Upper lobe of left lung (tissue), 6 donors: ENCODE measurements at regions not wholly inside any gene's neighbourhood (a gene's known extent, or its start where the extent isn't known, plus 50 kb on each side); places are given as distances from the start of the nearest gene placed in this dataset.

Experiments used
- ATAC-seq, 2 donors: fragments of 200-7000 bp; cut with Tn5 transposase; one replicate each; pipeline ENCODE4 v1.9.1; 2022; ENCODE audit warnings: mild to moderate bottlenecking in 2 of 2, moderate library complexity in 2 of 2; ENCODE audit not compliant: low FRiP score in 2 of 2
- DNase-seq, 2 donors: peaks; one replicate each; pipeline ENCODE4 v3.0.0-alpha.2; 2019 to 2020
- H3K27ac ChIP-seq, 4 donors: fragments of 200-600 bp; sonication (generic); one replicate each; pipeline ENCODE4 v1.5.1; 2016 to 2019
- H3K27me3 ChIP-seq, 4 donors: fragments of 200-600 bp; sonication (generic); one replicate each; pipeline ENCODE4 v1.5.1; 2017 to 2019
- H3K36me3 ChIP-seq, 4 donors: fragments of 200-600 bp; sonication (generic); one replicate each; pipeline ENCODE4 v1.5.1; 2016 to 2019
- H3K4me1 ChIP-seq, 4 donors: fragments of 200-600 bp; sonication (generic); one replicate each; pipeline ENCODE4 v1.5.1; 2018 to 2019
- H3K4me3 ChIP-seq, 4 donors: fragments of 200-600 bp; sonication (generic); one replicate each; pipeline ENCODE4 v1.5.1; 2017 to 2019; ENCODE audit warnings: mild to moderate bottlenecking in 2 of 4, moderate library complexity in 1 of 4
- H3K9me3 ChIP-seq, 4 donors: fragments of 200-600 bp; sonication (generic); one replicate each; pipeline ENCODE4 v1.5.1; 2018 to 2019
- CTCF ChIP-seq, 6 experiments: fragments of 450-650 bp in 4 of 6; fragments of 200-600 bp in 2 of 6; sonication (generic) in 2 of 6; IDR thresholded peaks; one replicate each; pipeline ENCODE4 v1.5.1; 2016 to 2019; ENCODE audit warnings: antibody characterized with exemption in 6 of 6
- EP300 ChIP-seq, 4 donors: sonication (generic); formaldehyde crosslinking; IDR thresholded peaks; one replicate each; pipeline ENCODE4 v1.5.1; 2017; ENCODE audit warnings: antibody characterized with exemption in 4 of 4, control low read depth in 2 of 4
- POLR2A ChIP-seq, 4 donors: fragments of 450-650 bp; IDR thresholded peaks; one replicate each; pipeline ENCODE4 v1.5.1; 2016 to 2017; ENCODE audit warnings: antibody characterized with exemption in 4 of 4, mild to moderate bottlenecking in 2 of 4
- POLR2AphosphoS5 ChIP-seq, 2 donors: sonication (generic); formaldehyde crosslinking; IDR thresholded peaks; one replicate each; pipeline ENCODE4 v1.5.1; 2017; ENCODE audit warnings: antibody characterized with exemption in 2 of 2
- whole genome bisulfite sequencing, 2 donors: methylation state at CpG; one replicate each; pipeline ENCODE4 v1.1.5; 2017 to 2018; 5-methylcytosine and 5-hydroxymethylcytosine counted together
- donor health status: DM: no; HTN: no; CAD: no; lungs with moderate emphysema.
- donor health status: DM: no; HTN: yes; CAD: no; lungs with severe emphysema.

GRCh38 chr6:971981-972640 lies 279.2 kb upstream of the EXOC2 start:
- WGBS, 2 donors, result 83 to 88% methylated on average over 16 to 17 of the region's 17 CpGs
- no peak for DNase-seq
- Histone ChIP-seq H3K4me3 (no peak overlapping the region), H3K27ac (no peak overlapping the region), H3K27me3 (no peaks in the 10 kb centered on the region), H3K9me3 (peaks cover 0 to 12% (median 3%) of the 10 kb centered on the region in 4 donors), H3K4me1 (no peaks in the 10 kb centered on the region), H3K36me3 (no peaks in the 10 kb centered on the region)
- TF ChIP-seq CTCF (IDR thresholded peaks at IDR 0.05), result no peak
- TF ChIP-seq EP300 (IDR thresholded peaks at IDR 0.05), result no peak
- no peak for TF ChIP-seq POLR2AphosphoS5 (IDR thresholded peaks at IDR 0.05)
- TF ChIP-seq POLR2A (IDR thresholded peaks at IDR 0.05), result no peak
- ATAC-seq, result no peak

- no peaks in the 10 kb centered on the region for H3K27me3 ChIP-seq
- no peak overlapping the region for H3K27ac ChIP-seq
- no peaks in the 10 kb centered on the region for H3K4me1 ChIP-seq
- DNase-seq (no peak), ATAC-seq (no peak)
- H3K36me3 ChIP-seq, result no peaks in the 10 kb centered on the region
- H3K4me3 ChIP-seq, result no peak overlapping the region
- 90 to 92% methylated on average over 7 of the region's 7 CpGs for WGBS, 2 donors
- H3K9me3 ChIP-seq, result no peaks in the 10 kb centered on the region
- TF ChIP-seq EP300 (IDR thresholded peaks at IDR 0.05) (no peak), POLR2A (IDR thresholded peaks at IDR 0.05) (no peak), POLR2AphosphoS5 (IDR thresholded peaks at IDR 0.05) (no peak), CTCF (IDR thresholded peaks at IDR 0.05) (no peak)
These were observed 275.9 kb upstream of the EXOC2 start for GRCh38 chr6:968791-969190.

- H3K27ac ChIP-seq, result no peak overlapping the region
- ATAC-seq, result no peak
- WGBS, 2 donors, result 96 to 97% methylated on average over 4 of the region's 4 CpGs
- no peaks in the 10 kb centered on the region for H3K4me1 ChIP-seq
- no peaks in the 10 kb centered on the region for H3K9me3 ChIP-seq
- no peak overlapping the region for H3K4me3 ChIP-seq
- no peaks in the 10 kb centered on the region for H3K27me3 ChIP-seq
- TF ChIP-seq EP300 (IDR thresholded peaks at IDR 0.05), result no peak
- TF ChIP-seq POLR2A (IDR thresholded peaks at IDR 0.05), result no peak
- no peak for DNase-seq
- H3K36me3 ChIP-seq, result no peaks in the 10 kb centered on the region
These were observed 274.8 kb upstream of the EXOC2 start for GRCh38 chr6:967701-968100.

- TF ChIP-seq POLR2AphosphoS5 (IDR thresholded peaks at IDR 0.05), result no peak
- TF ChIP-seq EP300 (IDR thresholded peaks at IDR 0.05), result no peak
- no peak for TF ChIP-seq POLR2A (IDR thresholded peaks at IDR 0.05)
- TF ChIP-seq CTCF (IDR thresholded peaks at IDR 0.05), result no peak
- Histone ChIP-seq H3K36me3 (no peaks in the 10 kb centered on the region), H3K27me3 (no peaks in the 10 kb centered on the region), H3K4me3 (no peak overlapping the region), H3K27ac (no peak overlapping the region), H3K9me3 (no peaks in the 10 kb centered on the region), H3K4me1 (no peaks in the 10 kb centered on the region)
- DNase-seq, result no peak
- whole genome bisulfite sequencing, 2 donors, result 84 to 93% methylated on average over 2 of the region's 2 CpGs
- ATAC-seq, result no peak
These were observed 272.4 kb upstream of the EXOC2 start for GRCh38 chr6:965343-965742.

- DNase-seq (no peak), ATAC-seq (no peak)
- TF ChIP-seq CTCF (IDR thresholded peaks at IDR 0.05) (no peak), POLR2A (IDR thresholded peaks at IDR 0.05) (no peak), EP300 (IDR thresholded peaks at IDR 0.05) (no peak), POLR2AphosphoS5 (IDR thresholded peaks at IDR 0.05) (no peak)
- Histone ChIP-seq H3K4me3 (no peak overlapping the region), H3K36me3 (no peaks in the 10 kb centered on the region), H3K27ac (no peak overlapping the region), H3K9me3 (no peaks in the 10 kb centered on the region), H3K4me1 (no peaks in the 10 kb centered on the region), H3K27me3 (no peaks in the 10 kb centered on the region)
- WGBS, 2 donors, result 80 to 82% methylated on average over 9 of the region's 9 CpGs
These were observed 270.5 kb upstream of the EXOC2 start for GRCh38 chr6:963456-963855.
